ENCODE measurements at regions not wholly inside any gene's neighbourhood (a gene's known extent, or its start where the extent isn't known, plus 50 kb on each side); places are given as distances from the start of the nearest gene placed in this dataset.

DNA sequence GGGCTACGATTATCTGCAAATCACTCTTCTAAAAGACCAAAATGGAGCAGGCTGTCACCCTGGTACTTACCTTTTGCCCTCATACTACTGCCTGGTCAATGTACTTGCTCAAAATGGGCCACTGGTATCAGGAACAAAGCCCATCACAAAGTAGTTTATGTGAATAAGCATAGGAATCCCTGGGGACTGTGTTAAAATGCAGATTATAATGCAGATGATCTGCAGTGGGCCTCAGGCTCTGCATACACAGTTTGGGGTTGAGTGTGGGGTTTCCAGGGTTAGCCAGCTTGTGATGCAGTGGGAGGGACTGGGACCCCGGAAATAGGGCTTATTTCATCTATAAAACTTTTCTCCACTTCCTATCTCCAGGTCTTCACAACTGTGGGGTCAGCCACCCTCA lies 173.1 kb downstream of the HSD17B3 start:
- WGBS, 2 donors, result 75 to 84% methylated on average over 2 of the region's 2 CpGs
- Histone ChIP-seq H3K4me3 (no peak overlapping the region), H3K4me1 (no peaks in the 10 kb centered on the region), H3K9me3 (no peaks in the 10 kb centered on the region), H3K36me3 (no peaks in the 10 kb centered on the region), H3K27ac (no peak overlapping the region), H3K27me3 (no peaks in the 10 kb centered on the region)
- no peak for DNase-seq (ENCODE audit: low spot score in 2 of 2)
- TF ChIP-seq EP300 (IDR thresholded peaks at IDR 0.05) (no peak), POLR2A (IDR thresholded peaks at IDR 0.05) (no peak)
- TF ChIP-seq, protein P1, sequence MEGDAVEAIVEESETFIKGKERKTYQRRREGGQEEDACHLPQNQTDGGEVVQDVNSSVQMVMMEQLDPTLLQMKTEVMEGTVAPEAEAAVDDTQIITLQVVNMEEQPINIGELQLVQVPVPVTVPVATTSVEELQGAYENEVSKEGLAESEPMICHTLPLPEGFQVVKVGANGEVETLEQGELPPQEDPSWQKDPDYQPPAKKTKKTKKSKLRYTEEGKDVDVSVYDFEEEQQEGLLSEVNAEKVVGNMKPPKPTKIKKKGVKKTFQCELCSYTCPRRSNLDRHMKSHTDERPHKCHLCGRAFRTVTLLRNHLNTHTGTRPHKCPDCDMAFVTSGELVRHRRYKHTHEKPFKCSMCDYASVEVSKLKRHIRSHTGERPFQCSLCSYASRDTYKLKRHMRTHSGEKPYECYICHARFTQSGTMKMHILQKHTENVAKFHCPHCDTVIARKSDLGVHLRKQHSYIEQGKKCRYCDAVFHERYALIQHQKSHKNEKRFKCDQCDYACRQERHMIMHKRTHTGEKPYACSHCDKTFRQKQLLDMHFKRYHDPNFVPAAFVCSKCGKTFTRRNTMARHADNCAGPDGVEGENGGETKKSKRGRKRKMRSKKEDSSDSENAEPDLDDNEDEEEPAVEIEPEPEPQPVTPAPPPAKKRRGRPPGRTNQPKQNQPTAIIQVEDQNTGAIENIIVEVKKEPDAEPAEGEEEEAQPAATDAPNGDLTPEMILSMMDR (IDR thresholded peaks at IDR 0.05), result no peak

DNA sequence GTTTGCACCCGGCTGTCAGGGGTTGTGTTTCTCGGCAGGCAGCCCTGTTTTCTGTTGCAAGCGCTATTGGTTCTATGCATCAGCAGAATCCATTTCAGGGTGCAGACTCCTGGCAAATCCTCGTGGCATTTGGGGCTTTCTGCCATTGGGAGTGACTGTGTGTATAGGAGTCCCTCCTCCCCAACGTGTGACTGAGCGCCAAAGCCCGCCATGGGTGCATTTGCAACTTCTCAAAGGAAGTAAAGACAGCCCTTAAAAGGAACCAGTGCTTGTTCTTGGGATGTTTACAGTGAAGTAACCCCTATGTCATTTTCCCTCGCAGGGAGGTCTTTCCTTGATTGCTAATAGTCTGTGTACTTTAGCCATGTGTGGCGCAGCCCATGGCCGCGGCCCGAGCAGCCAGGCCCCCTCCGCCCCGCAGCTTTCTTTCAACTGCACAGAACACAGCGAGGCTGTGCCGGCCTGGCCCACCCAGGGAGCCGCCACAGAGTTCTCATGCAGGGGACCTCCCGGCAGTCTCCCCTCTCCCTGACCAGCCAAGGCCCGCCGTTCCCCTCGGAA lies 175.6 kb downstream of the HSD17B3 start:
- Histone ChIP-seq H3K4me3 (no peak overlapping the region), H3K36me3 (no peaks in the 10 kb centered on the region), H3K27me3 (no peaks in the 10 kb centered on the region), H3K9me3 (no peaks in the 10 kb centered on the region), H3K27ac (no peak overlapping the region), H3K4me1 (peaks cover 0 to 8% (median 3%) of the 10 kb centered on the region in 4 donors)
- WGBS, 2 donors, result 68 to 75% methylated on average over 21 of the region's 21 CpGs
- TF ChIP-seq POLR2A (IDR thresholded peaks at IDR 0.05), result no peak
- TF ChIP-seq EP300 (IDR thresholded peaks at IDR 0.05), result no peak
- TF ChIP-seq, protein P1 (IDR thresholded peaks at IDR 0.05), result no peak
- DNase-seq (ENCODE audit: low spot score in 2 of 2), result no peak

DNA sequence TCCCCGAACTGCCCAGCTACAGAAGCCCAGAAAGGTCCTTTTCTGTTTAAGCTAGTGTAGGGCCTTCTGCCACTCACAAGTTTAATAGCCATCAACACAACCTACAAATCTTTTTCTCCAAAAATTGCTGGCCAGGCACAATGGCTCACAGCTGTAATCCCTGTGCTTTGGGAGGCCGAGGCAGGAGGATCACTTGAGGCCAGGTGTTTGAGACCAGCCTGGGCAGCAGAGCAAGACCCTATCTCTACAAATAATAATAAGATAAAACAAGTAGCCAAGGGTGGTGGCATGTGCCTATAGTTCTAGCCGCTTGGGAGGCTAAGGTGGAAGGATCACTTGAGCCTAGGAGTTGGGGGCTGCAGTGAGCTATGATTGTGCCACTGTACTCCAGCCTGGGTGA lies 176.4 kb downstream of the HSD17B3 start:
- no peaks in the 10 kb centered on the region for H3K9me3 ChIP-seq
- H3K27me3 ChIP-seq, result no peaks in the 10 kb centered on the region
- peaks cover 0 to 8% (median 3%) of the 10 kb centered on the region in 4 donors for H3K4me1 ChIP-seq
- no peak overlapping the region for H3K4me3 ChIP-seq
- DNase-seq (ENCODE audit: low spot score in 2 of 2), result no peak
- TF ChIP-seq EP300 (IDR thresholded peaks at IDR 0.05) (no peak), POLR2A (IDR thresholded peaks at IDR 0.05) (no peak)
- TF ChIP-seq, protein P1 (IDR thresholded peaks at IDR 0.05), result no peak
- H3K36me3 ChIP-seq, result no peaks in the 10 kb centered on the region
- WGBS, 2 donors, result 64 to 96% methylated on average over 3 of the region's 3 CpGs
- H3K27ac ChIP-seq, result no peak overlapping the region

DNA sequence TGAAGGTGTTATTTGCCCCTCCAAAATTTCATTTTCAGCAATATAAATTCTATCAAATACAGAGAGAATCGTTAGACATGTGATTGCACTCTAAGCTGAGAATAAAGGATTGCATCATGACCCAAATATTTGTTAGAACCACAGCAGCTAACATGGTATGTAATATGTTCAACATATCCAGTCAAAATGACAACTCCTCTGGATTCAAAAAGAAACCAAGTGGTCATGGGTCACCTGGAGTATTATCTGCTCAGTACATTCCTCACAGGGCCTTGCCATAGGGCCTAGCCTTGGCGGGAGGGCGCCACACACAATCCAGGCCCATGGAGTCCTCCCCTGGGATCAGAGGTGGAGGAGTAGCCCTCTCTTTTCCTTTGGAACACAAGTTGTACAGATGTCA lies 179.2 kb downstream of the HSD17B3 start:
- Histone ChIP-seq H3K4me1 (peaks cover 0 to 11% (median 3%) of the 10 kb centered on the region in 4 donors), H3K27me3 (no peaks in the 10 kb centered on the region), H3K4me3 (no peak overlapping the region), H3K36me3 (no peaks in the 10 kb centered on the region), H3K9me3 (peaks cover 0 to 13% (median 0%) of the 10 kb centered on the region in 4 donors), H3K27ac (no peak overlapping the region)
- DNase-seq (ENCODE audit: low spot score in 2 of 2), result no peak
- 66 to 72% methylated on average over 3 of the region's 3 CpGs for WGBS, 2 donors
- no peak for TF ChIP-seq EP300 (IDR thresholded peaks at IDR 0.05)
- TF ChIP-seq POLR2A (IDR thresholded peaks at IDR 0.05), result no peak
- TF ChIP-seq, protein P1 (IDR thresholded peaks at IDR 0.05), result no peak

DNA sequence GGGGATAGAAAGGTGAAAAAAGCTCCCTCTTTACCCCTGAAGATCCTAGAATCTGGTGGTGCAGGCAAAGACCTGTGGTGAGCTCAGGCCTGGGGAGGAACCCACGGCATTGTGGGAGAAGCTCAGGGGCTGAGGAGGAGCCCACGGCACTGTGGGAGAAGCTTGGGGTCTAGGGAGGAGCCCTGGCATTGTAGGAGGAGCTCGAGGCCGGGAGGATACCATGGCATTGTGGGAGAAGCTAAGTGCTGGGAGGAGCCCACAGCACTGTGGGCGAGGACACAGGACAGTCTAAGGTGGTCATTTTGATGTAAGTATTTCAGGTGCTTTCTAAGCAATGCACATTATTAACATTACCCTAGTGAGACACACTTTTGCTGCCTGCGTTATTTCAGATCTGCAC lies 179.7 kb downstream of the HSD17B3 start:
- DNase-seq (ENCODE audit: low spot score in 2 of 2), result no peak
- Histone ChIP-seq H3K4me3 (no peak overlapping the region), H3K27me3 (no peaks in the 10 kb centered on the region), H3K27ac (no peak overlapping the region), H3K4me1 (peaks cover 0 to 16% (median 3%) of the 10 kb centered on the region in 4 donors), H3K36me3 (no peaks in the 10 kb centered on the region), H3K9me3 (peaks cover 0 to 13% (median 0%) of the 10 kb centered on the region in 4 donors)
- 66 to 78% methylated on average over 6 of the region's 6 CpGs for WGBS, 2 donors
- TF ChIP-seq EP300 (IDR thresholded peaks at IDR 0.05) (no peak), POLR2A (IDR thresholded peaks at IDR 0.05) (no peak)
- TF ChIP-seq, protein P1 (IDR thresholded peaks at IDR 0.05), result no peak

All from tibial nerve (tissue), 4 donors.